Left cardiac atrium (tissue), 4 donors: ENCODE measurements at regions not wholly inside any gene's neighbourhood (a gene's known extent, or its start where the extent isn't known, plus 50 kb on each side); places are given as distances from the start of the nearest gene placed in this dataset.
"Not testable (repeated sequence)": the region's sequence is repeated elsewhere in the genome, so short reads cannot be mapped to it uniquely, and the experiment has no call there.

Experiments used
- ATAC-seq, 2 donors: fragments of 200-7000 bp; cut with Tn5 transposase; one replicate each; pipeline ENCODE4 v1.9.1; 2020; ENCODE audit warnings: mild to moderate bottlenecking in 2 of 2, moderate library complexity in 2 of 2
- DNase-seq: peaks from one replicate; pipeline ENCODE4 v3.0.0-alpha.2; 2020
- intact Hi-C, 2 donors: fragments of 100-400 bp; cut with DNase I; formaldehyde crosslinking; loops; one replicate each; pipeline versions ENCODE4 v1.14.1 to v1.15.1; 2022 to 2023
- donor health status: DM: no; HTN: yes; CAD: no.
- donor health status: DM: no; HTN: yes; CAD: no; lungs with severe emphysema.
- donor health status: DM: yes; HTN: yes; CAD: no.
- donor health status: Dilated cardiomyopathy.

DNA sequence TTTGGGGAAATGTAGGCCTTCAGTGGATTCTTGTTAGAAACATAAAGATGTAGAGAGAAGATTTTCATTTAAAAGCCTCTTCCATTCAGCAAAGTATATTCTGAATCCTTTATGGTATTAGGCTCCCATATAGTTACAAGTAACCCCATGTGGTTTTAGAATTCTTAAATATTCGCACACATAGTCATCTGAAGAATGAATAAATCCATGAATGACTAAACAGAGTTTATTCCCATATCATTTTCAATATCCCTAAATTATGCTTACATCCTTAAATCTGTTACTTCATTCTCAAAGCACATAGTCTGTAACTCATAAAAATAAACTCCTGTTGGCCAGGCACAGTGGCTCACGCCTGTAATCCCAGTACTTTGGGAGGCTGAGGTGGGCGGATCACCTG lies 962.1 kb downstream of the KCNJ18 start:
- ATAC-seq = no peak
- no peak for DNase-seq
- intact Hi-C loops = no loop called here

DNA sequence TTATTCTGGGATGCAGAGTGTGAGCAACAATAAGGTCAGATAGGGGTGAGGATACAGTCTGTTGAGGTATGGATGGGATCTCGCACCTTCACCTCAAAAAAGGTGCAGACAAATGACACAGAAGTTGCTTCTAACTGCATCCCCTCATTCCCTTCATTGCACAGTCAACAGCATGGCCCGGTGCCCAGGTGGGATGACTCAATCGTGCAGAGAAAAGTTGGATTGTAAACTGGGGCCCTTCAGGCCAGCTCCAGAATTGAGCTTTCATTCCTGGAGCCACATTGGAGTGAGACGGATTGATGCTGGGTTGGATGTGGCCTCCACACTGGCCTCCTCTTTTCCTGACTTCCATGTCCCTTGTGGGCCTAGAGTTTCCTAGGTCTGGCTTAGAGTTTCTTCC lies 977.4 kb downstream of the KCNJ18 start:
- no peak for ATAC-seq
- intact Hi-C loops = no loop called here
- no peak for DNase-seq

- ATAC-seq = no peak
- no peak for DNase-seq
- intact Hi-C loops = no loop called here
These were observed 978.8 kb downstream of the KCNJ18 start for GRCh38 chr17:22671110-22671509.

GRCh38 chr17:22692066-22692805 lies 999.9 kb downstream of the KCNJ18 start:
- DNase-seq (no peak), ATAC-seq (no peak)
- intact Hi-C loops = no loop called here

DNA sequence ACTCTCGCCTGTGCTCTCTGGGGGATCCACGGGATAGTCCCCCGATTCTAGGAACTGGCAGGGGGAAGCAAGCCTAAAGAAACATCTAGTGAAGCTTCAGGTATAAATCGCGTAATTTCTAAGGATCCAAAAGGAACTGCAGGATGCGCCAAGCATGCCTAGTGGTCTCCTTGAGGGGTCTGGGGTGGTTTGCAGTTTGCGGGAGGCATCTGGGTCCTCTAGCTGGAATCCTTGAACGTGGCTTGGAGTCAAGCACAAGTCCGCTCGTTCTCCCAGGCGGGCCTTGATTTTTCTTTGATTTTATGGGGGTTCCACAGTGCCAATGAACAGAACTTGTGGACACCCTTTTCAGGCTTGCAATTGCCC lies 1000.5 kb downstream of the KCNJ18 start:
- intact Hi-C loops = no loop called here
- DNase-seq (no peak), ATAC-seq (no peak)

DNA sequence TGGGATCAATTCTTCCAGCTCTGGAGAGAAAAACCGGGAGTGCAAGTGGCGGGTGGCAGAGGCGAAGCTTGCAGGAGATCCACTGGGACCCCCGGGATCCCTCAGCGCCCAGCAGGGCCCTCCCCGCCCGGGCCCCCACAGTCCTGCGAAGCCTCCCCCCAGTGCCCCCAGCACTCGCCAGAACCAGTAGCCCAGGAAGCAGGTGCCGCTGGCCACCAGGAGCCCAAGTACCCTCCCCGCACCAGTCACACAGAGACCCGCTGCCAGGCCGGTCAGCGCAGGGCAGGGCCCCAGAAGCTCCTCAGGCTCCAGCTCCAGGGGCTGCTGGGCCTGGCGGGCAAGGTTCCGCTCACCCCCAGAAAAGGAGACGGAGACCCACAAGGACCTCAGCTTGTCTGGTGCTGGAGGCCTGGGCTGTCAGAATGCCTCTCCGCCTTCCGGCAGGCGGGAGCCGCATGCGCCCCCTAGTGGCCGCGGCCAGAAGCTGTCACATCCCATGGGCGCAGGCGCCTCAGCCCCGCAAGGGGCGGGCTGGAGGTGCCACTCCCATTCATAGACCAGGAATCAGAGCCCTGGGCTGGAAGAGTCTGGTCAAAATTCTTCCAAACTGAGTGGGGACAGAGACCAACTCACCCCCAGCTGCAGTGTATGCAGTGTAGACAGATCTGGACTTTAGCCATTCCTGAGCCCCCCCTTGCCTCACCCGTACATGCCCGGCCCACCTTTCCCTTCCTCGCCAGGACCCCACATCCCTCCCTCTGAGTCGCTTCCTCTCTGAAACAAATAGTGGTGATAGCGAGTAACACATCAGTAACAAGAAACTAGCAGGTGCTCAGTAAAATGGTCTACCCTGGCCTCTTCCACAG lies 1002.3 kb downstream of the KCNJ18 start:
- intact Hi-C loops = loop anchor here in 1 of 2 donors (5.0 kb wide), 1 partner anchor 38 kb away; no protein-coding TSS in a partner anchor
- ATAC-seq = no peak
- no peak for DNase-seq

DNA sequence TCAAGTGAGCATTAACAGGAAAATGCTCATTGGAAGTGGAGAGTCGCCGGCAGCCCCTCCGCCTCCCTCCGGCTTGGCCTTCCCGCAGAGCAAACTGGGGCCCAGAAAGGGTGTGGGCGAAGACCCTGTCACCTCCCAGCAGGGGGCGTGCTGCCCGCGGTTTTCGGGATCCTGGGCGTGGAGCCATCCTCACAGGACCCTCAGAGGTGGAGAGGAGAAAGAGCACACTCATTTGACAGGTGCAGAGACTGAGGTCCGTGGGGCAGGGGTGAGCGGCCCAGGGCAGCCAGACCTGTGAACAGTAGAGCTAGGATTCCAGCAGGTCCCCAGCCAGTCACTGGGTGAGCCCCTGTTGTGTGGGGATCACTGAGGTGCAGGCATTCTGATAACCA lies 1002.9 kb downstream of the KCNJ18 start:
- intact Hi-C loops = loop anchor here in 1 of 2 donors (5.0 kb wide), 1 partner anchor 37 kb away; no protein-coding TSS in a partner anchor
- DNase-seq (no peak), ATAC-seq (no peak)

GRCh38 chr17:22703204-22703603 lies 1010.9 kb downstream of the KCNJ18 start:
- DNase-seq = no peak
- no peak for ATAC-seq
- intact Hi-C loops = no loop called here

GRCh38 chr17:22703786-22704441 lies 1011.6 kb downstream of the KCNJ18 start:
- ATAC-seq = no peak
- no peak for DNase-seq
- intact Hi-C loops = no loop called here

DNA sequence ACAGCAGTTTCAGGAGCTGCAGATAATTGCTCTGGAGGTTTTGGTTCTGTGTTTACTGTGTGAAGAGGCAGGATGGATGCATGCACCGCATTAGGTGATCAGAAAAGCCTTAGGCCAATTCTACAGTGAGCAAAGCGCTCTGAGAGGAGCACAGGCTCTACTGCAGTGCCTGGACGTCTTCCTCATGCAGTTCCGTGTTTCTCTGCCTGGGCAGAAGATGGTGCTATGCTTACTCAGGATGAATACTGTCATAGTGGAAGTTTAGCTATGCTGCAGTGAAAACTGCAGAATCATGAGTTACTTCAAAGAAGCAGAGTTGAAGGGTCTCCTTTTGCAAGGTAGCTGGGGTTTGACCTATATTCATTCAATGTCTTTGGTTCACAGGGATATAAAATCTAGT lies 1012.4 kb downstream of the KCNJ18 start:
- intact Hi-C loops = no loop called here
- DNase-seq = no peak

GRCh38 chr17:22707626-22708025 lies 1015.3 kb downstream of the KCNJ18 start:
- intact Hi-C loops = no loop called here
- no peak for ATAC-seq
- no peak for DNase-seq

More for the DNA sequence above, 1012.4 kb downstream of the KCNJ18 start:
- no peak for ATAC-seq

DNA sequence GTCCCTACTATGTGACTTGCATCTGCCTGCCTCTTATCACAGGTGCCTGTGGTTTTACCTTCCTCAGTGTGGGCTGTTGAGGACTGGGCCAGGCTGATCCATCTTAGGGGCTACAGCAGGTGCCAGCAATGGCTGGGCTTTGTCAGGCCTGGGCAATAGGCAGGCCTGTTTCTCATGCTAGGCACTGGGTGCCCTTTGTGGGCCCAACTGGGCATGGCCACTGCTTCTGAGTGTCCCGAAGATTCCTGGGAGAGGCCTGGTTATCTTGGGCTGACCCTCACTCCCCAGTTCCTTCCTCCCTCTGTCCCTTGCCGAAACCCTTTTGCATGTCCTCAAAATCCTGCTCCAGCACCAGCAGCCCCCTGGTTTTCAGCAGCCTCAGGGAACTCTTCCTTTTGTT lies 1024.9 kb downstream of the KCNJ18 start:
- intact Hi-C loops = no loop called here
- DNase-seq = no peak
- ATAC-seq = no peak

DNA sequence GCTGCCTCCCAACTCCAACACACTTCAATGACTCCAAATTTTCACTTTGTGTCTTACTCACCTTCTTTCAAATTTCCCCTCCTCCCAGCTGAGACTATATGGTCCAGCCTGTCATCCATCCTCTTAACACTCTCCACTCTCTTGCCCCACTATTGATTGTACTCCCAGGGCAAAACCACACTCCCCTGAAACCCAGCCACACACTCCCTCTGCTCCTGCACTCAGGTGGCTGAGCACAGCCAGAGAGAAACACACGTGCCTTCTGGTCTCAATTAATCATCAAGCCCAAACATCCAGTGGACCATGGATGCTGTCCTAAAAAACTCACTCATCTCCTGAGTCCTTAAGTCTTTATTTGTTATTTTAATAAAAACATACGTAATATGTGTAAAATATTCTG lies 1026.4 kb downstream of the KCNJ18 start:
- no peak for DNase-seq
- no peak for ATAC-seq
- intact Hi-C loops = no loop called here

- DNase-seq, ATAC-seq, intact Hi-C loops: not testable (repeated sequence)
These were observed 1048.7 kb downstream of the KCNJ18 start for GRCh38 chr17:22741066-22741465.
